ENCODE measurements at regions not wholly inside any gene's neighbourhood (a gene's known extent, or its start where the extent isn't known, plus 50 kb on each side); places are given as distances from the start of the nearest gene placed in this dataset.
"Not testable (repeated sequence)": the region's sequence is repeated elsewhere in the genome, so short reads cannot be mapped to it uniquely, and the experiment has no call there.

DNA sequence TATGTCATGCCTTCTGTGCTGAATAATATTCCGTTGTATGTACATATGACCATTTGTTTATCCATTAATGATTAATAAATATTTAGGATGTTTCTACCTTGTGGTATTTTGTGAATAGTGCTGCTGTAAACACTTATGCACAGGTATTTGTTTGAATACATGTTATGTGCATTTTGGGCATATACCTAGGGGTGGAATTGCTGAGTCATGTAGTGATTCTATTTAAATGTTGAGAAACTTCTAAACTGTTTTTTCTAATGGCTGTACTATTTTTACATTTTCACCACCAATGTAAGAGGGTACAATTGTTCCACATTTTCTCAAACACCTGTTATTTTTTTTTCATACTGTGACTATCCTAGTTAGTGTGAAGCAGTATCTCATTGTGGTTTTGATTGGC, 1318.6 kb downstream of the TECRL start:
- Histone ChIP-seq H3K27ac (no peak overlapping the region), H3K27me3 (replicated peaks in 1 of 7) (no peaks in the 10 kb centered on the region), H3K4me3 (no peak overlapping the region), H3K4me1 (no peaks in the 10 kb centered on the region), H3K9me3 (peaks cover 0 to 26% (median 5%) of the 10 kb centered on the region in 8 donors), H3K36me3 (no peaks in the 10 kb centered on the region)
- intact Hi-C loops (cut with DNase I; ENCODE audit: low total_unique reads), result no loop called here
- no peak for DNase-seq
- 90 to 94% (median 91%) methylated on average over 1 of the region's 1 CpG for WGBS, 5 donors
- TF ChIP-seq POLR2AphosphoS5 (IDR thresholded peaks at IDR 0.05) (no peak), POLR2A (IDR thresholded peaks at IDR 0.05) (no peak)

DNA sequence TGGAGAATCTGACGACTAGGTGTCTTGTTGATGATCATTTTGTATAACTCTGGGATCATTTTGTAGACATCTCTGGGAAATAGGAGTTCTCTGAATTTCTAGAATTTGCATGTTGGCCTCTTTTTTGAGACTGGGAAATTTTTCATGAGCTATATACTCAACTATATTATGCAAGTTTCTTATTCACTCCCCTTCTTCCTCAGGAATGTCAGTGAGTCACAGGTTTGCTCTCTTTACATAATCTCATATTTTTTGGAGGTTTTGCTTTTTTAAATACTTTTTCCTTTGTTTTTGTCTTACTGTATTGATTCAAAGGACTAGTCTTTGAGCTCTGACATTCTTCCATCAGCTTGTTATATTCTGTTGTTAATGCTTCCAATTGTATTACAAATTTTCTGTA, 1324.2 kb downstream of the TECRL start:
- Histone ChIP-seq H3K4me3 (no peak overlapping the region), H3K4me1 (no peaks in the 10 kb centered on the region), H3K27ac (no peak overlapping the region), H3K36me3 (no peaks in the 10 kb centered on the region), H3K9me3 (peaks cover 0 to 28% (median 11%) of the 10 kb centered on the region in 8 donors), H3K27me3 (replicated peaks in 1 of 7) (no peaks in the 10 kb centered on the region)
- 64 to 94% (median 84%) methylated on average over 1 of the region's 1 CpG for WGBS, 5 donors
- intact Hi-C loops (cut with DNase I; ENCODE audit: low total_unique reads), result no loop called here
- no peak for DNase-seq
- no peak for TF ChIP-seq POLR2AphosphoS5 (IDR thresholded peaks at IDR 0.05)
- TF ChIP-seq, protein P1, sequence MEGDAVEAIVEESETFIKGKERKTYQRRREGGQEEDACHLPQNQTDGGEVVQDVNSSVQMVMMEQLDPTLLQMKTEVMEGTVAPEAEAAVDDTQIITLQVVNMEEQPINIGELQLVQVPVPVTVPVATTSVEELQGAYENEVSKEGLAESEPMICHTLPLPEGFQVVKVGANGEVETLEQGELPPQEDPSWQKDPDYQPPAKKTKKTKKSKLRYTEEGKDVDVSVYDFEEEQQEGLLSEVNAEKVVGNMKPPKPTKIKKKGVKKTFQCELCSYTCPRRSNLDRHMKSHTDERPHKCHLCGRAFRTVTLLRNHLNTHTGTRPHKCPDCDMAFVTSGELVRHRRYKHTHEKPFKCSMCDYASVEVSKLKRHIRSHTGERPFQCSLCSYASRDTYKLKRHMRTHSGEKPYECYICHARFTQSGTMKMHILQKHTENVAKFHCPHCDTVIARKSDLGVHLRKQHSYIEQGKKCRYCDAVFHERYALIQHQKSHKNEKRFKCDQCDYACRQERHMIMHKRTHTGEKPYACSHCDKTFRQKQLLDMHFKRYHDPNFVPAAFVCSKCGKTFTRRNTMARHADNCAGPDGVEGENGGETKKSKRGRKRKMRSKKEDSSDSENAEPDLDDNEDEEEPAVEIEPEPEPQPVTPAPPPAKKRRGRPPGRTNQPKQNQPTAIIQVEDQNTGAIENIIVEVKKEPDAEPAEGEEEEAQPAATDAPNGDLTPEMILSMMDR (IDR thresholded peaks at IDR 0.05 in 8 of 11, conservative IDR thresholded peaks at IDR 0.05 in 3 of 11), result no peak
- no peak for TF ChIP-seq POLR2A (IDR thresholded peaks at IDR 0.05)

DNA sequence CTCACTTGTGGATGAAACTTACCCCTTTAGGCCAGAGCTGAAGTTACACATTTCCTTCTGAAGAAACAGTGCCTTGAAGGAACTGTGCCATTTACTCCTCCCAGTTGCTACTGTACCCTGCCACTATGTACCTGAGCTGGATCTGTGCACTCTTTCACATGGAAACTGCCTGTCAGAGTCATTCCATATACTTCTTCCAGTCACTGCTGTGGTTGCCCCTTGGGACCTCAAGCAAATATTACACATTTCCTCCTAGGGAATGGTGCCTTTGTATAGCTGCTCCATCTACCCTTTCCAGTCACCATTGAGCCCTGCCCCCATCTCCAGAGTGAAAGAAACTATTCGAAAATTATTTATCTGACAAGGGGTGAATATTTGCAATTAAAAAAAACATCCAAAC, 1328.3 kb downstream of the TECRL start:
- no peak for TF ChIP-seq POLR2A (IDR thresholded peaks at IDR 0.05)
- TF ChIP-seq POLR2AphosphoS5 (IDR thresholded peaks at IDR 0.05), result no peak
- TF ChIP-seq, protein P1 (IDR thresholded peaks at IDR 0.05 in 8 of 11, conservative IDR thresholded peaks at IDR 0.05 in 3 of 11), result no peak
- H3K4me1 ChIP-seq, result no peaks in the 10 kb centered on the region
- intact Hi-C loops (cut with DNase I; ENCODE audit: low total_unique reads), result no loop called here
- no peak overlapping the region for H3K27ac ChIP-seq
- H3K36me3 ChIP-seq, result no peaks in the 10 kb centered on the region
- DNase-seq, result no peak
- 53 to 71% (median 62%) methylated on average over 1 of the region's 1 CpG for WGBS, 5 donors
- no peak overlapping the region for H3K4me3 ChIP-seq
- H3K9me3 ChIP-seq, result peaks cover 0 to 46% (median 26%) of the 10 kb centered on the region in 8 donors
- H3K27me3 ChIP-seq (replicated peaks in 1 of 7), result no peaks in the 10 kb centered on the region

DNA sequence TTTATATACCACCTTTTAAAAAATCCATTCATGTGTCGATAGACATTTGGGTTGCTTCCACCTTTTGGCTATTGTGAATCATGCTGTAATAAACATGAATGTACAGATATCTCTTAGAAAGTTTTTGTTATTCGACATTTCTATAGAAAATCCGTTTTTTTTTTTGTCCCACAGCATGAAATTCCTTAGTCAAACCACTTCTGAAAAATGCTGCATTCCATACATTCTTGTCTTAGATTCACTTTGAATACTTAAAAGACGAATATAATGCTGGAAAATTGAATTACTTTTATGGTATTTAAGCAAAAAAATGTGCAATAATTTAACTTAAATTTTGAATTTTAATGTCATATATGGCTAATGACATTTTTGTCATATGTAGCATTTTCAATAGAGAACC, 1345.5 kb downstream of the TECRL start:
- no peaks in the 10 kb centered on the region for H3K4me1 ChIP-seq
- H3K36me3 ChIP-seq, result no peaks in the 10 kb centered on the region
- intact Hi-C loops (cut with DNase I; ENCODE audit: low total_unique reads), result no loop called here

DNA sequence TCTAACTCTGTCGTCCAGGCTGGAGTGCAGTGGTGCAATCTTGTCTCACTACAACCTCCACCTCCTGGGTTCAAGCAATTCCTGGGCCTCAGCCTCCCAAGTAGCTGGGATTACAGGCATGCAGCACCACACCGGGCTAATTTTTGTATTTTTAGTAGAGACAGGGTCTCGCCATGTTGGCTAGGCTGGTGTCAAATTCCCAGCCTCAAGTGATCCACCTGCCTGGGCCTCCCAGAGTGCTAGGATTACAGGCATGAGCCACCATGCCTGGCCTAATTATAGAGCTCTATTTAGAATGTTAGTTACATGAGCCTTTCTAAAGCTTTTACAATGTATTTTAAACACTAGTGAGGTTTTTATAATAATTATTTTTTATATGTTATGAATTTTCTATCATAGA, 1346.4 kb downstream of the TECRL start:
- intact Hi-C loops (cut with DNase I; ENCODE audit: low total_unique reads); DNase-seq; H3K36me3 ChIP-seq; H3K4me3 ChIP-seq; H3K4me1 ChIP-seq; H3K27ac ChIP-seq; H3K27me3 ChIP-seq (replicated peaks in 1 of 7): not testable (repeated sequence)
- H3K9me3 ChIP-seq, result peaks cover 0 to 41% (median 25%) of the 10 kb centered on the region in 8 donors
- 79 to 91% (median 81%) methylated on average over 3 of the region's 3 CpGs for WGBS, 5 donors

More for the DNA sequence above, 1345.5 kb downstream of the TECRL start:
- WGBS, 5 donors, result 50 to 69% (median 59%) methylated on average over 4 of the region's 4 CpGs
- Histone ChIP-seq H3K27me3 (replicated peaks in 1 of 7) (no peaks in the 10 kb centered on the region), H3K27ac (no peak overlapping the region), H3K4me3 (no peak overlapping the region), H3K9me3 (peaks cover 0 to 37% (median 28%) of the 10 kb centered on the region in 8 donors)
- no peak for TF ChIP-seq POLR2AphosphoS5 (IDR thresholded peaks at IDR 0.05)
- TF ChIP-seq, protein P1 (IDR thresholded peaks at IDR 0.05 in 8 of 11, conservative IDR thresholded peaks at IDR 0.05 in 3 of 11), result no peak
- TF ChIP-seq POLR2A (IDR thresholded peaks at IDR 0.05), result no peak
- DNase-seq, result no peak
